Neural cell (in vitro differentiated cells): ENCODE measurements at regions not wholly inside any gene's neighbourhood (a gene's known extent, or its start where the extent isn't known, plus 50 kb on each side); places are given as distances from the start of the nearest gene placed in this dataset.

Source experiments
- H2AFZ ChIP-seq: fragments of 200-600, 300-800 bp; sonication (generic), shearing (Covaris generic); 2 replicates; pipeline ENCODE4 v1.6.0; 2014; ENCODE audit warnings: low read depth, mild to moderate bottlenecking, antibody characterized with exemption, low read length, moderate library complexity
- H3F3A ChIP-seq: fragments of 200-600 bp; shearing (Covaris generic); 2 replicates; pipeline ENCODE4 v1.6.1; 2016; ENCODE audit warnings: mild to moderate bottlenecking, moderate library complexity, mixed read lengths, antibody characterized with exemption, low read length; ENCODE audit not compliant: insufficient read depth, poor library complexity, severe bottlenecking
- H3K27ac ChIP-seq: fragments of 200-600, 300-800 bp; sonication (generic), shearing (Covaris generic); 2 replicates; pipeline ENCODE4 v1.5.1; 2014; ENCODE audit warnings: mild to moderate bottlenecking, low read length, moderate library complexity
- H3K27me3 ChIP-seq: fragments of 300-800, 200-600 bp; sonication (generic), shearing (Covaris generic); 2 replicates; pipeline ENCODE4 v1.6.0; 2014; ENCODE audit warnings: mild to moderate bottlenecking, low read depth, low read length, moderate library complexity; ENCODE audit not compliant: insufficient read depth
- H3K36me3 ChIP-seq: fragments of 300-800, 200-600 bp; sonication (generic), shearing (Covaris generic); 2 replicates; pipeline ENCODE4 v1.5.1; 2014; ENCODE audit warnings: mild to moderate bottlenecking, antibody characterized with exemption, low read length, moderate library complexity; ENCODE audit not compliant: insufficient read depth
- H3K4me2 ChIP-seq: fragments of 300-800, 200-600 bp; sonication (generic), shearing (Covaris generic); 2 replicates; pipeline ENCODE4 v1.6.0; 2014; ENCODE audit warnings: mild to moderate bottlenecking, low read length
- H3K4me3 ChIP-seq: fragments of 300-800, 200-600 bp; sonication (generic), shearing (Covaris generic); 2 replicates; pipeline ENCODE4 v1.5.1; 2014; ENCODE audit warnings: mild to moderate bottlenecking, low read length, moderate library complexity
- H3K79me2 ChIP-seq: fragments of 200-600 bp; shearing (Covaris generic); replicated peaks from 2 replicates; pipeline ENCODE4 v1.6.0; 2014; ENCODE audit warnings: mild to moderate bottlenecking, low read length, moderate library complexity; ENCODE audit not compliant: insufficient read depth
- H3K9ac ChIP-seq: fragments of 300-800, 200-600 bp; sonication (generic), shearing (Covaris generic); 2 replicates; pipeline ENCODE4 v1.6.1; 2016; ENCODE audit warnings: mild to moderate bottlenecking, low read length, mixed read lengths
- H3K9me2 ChIP-seq: fragments of 200-600 bp; shearing (Covaris generic); 2 replicates; pipeline ENCODE4 v1.6.1; 2016; ENCODE audit warnings: mild to moderate bottlenecking, low read length, mixed read lengths; ENCODE audit not compliant: insufficient read depth
- H3K9me3 ChIP-seq: fragments of 200-600, 300-800 bp; sonication (generic), shearing (Covaris generic); 2 replicates; pipeline ENCODE4 v1.6.1; 2016; ENCODE audit warnings: mild to moderate bottlenecking, mixed run types, low read length, moderate library complexity, mixed read lengths
- H4K20me1 ChIP-seq: fragments of 200-600 bp; shearing (Covaris generic); 2 replicates; pipeline ENCODE4 v1.6.1; 2016; ENCODE audit warnings: mild to moderate bottlenecking, mixed run types; ENCODE audit not compliant: insufficient read depth
- EP300 ChIP-seq: fragments of 450-650 bp; conservative IDR thresholded peaks from 2 replicates; pipeline ENCODE4 v1.6.1; 2014; ENCODE audit warnings: antibody characterized with exemption, mild to moderate bottlenecking, moderate library complexity; ENCODE audit not compliant: poor library complexity, severe bottlenecking
- EZH2 ChIP-seq: fragments of 200-600, 300-800 bp; shearing (Covaris generic), sonication (generic); IDR thresholded peaks from 2 replicates; pipeline ENCODE4 v1.6.1; 2014; ENCODE audit warnings: antibody characterized with exemption, low read length, borderline replicate concordance, mild to moderate bottlenecking; ENCODE audit not compliant: insufficient read depth, poor library complexity, severe bottlenecking
- MXI1 ChIP-seq: fragments of 450-650 bp; conservative IDR thresholded peaks from 2 replicates; pipeline ENCODE4 v1.6.1; 2014; ENCODE audit warnings: antibody characterized with exemption, mild to moderate bottlenecking; ENCODE audit not compliant: poor library complexity, severe bottlenecking
- POLR2AphosphoS5 ChIP-seq: IDR thresholded peaks from 2 replicates; pipeline ENCODE4 v1.6.1; 2012
- RAD21 ChIP-seq: fragments of 450-650 bp; conservative IDR thresholded peaks from 2 replicates; pipeline ENCODE4 v1.6.1; 2014; ENCODE audit warnings: antibody characterized with exemption, mild to moderate bottlenecking, moderate library complexity
- REST ChIP-seq: IDR thresholded peaks from 2 replicates; pipeline ENCODE4 v1.6.1; 2012; ENCODE audit warnings: borderline replicate concordance
- SMC3 ChIP-seq: fragments of 450-650 bp; conservative IDR thresholded peaks from 2 replicates; pipeline ENCODE4 v1.6.1; 2014; ENCODE audit warnings: antibody characterized with exemption, mild to moderate bottlenecking, moderate library complexity; ENCODE audit not compliant: poor library complexity
- TAF1 ChIP-seq: IDR thresholded peaks from 2 replicates; pipeline ENCODE4 v1.6.1; 2012; ENCODE audit warnings: low read depth
- TF ChIP-seq, protein P1 (sequence below): fragments of 450-650 bp; IDR thresholded peaks from 2 replicates; pipeline ENCODE4 v1.5.1; 2014; ENCODE audit warnings: antibody characterized with exemption, mild to moderate bottlenecking, moderate library complexity; ENCODE audit not compliant: poor library complexity, severe bottlenecking

GRCh38 chr7:114255404-114255841, 159.2 kb upstream of the FOXP2 start:
- H3K4me2 ChIP-seq: no peak overlapping the region
- no peaks in the 10 kb centered on the region for H3K79me2 ChIP-seq
- H3K27ac ChIP-seq: no peak overlapping the region
- H3K36me3 ChIP-seq: no peaks in the 10 kb centered on the region
- no peaks in the 10 kb centered on the region for H4K20me1 ChIP-seq
- H3K4me3 ChIP-seq: no peak overlapping the region
- H3K9me2 ChIP-seq: no peaks in the 10 kb centered on the region
- H3K9ac ChIP-seq: no peak overlapping the region
- H3F3A ChIP-seq: no peaks in the 10 kb centered on the region
- H3K27me3 ChIP-seq: no peaks in the 10 kb centered on the region
- H3K9me3 ChIP-seq: no peaks in the 10 kb centered on the region
- no peak for TF ChIP-seq TAF1
- TF ChIP-seq EP300: no peak
- TF ChIP-seq SMC3: no peak
- no peak for TF ChIP-seq POLR2AphosphoS5
- TF ChIP-seq REST: no peak
- no peak for TF ChIP-seq RAD21
- TF ChIP-seq EZH2: no peak
- no peak for TF ChIP-seq MXI1
- TF ChIP-seq, protein P1, sequence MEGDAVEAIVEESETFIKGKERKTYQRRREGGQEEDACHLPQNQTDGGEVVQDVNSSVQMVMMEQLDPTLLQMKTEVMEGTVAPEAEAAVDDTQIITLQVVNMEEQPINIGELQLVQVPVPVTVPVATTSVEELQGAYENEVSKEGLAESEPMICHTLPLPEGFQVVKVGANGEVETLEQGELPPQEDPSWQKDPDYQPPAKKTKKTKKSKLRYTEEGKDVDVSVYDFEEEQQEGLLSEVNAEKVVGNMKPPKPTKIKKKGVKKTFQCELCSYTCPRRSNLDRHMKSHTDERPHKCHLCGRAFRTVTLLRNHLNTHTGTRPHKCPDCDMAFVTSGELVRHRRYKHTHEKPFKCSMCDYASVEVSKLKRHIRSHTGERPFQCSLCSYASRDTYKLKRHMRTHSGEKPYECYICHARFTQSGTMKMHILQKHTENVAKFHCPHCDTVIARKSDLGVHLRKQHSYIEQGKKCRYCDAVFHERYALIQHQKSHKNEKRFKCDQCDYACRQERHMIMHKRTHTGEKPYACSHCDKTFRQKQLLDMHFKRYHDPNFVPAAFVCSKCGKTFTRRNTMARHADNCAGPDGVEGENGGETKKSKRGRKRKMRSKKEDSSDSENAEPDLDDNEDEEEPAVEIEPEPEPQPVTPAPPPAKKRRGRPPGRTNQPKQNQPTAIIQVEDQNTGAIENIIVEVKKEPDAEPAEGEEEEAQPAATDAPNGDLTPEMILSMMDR: no peak
- no peak overlapping the region for H2AFZ ChIP-seq

GRCh38 chr7:114243646-114244045, 171.0 kb upstream of the FOXP2 start:
- H2AFZ ChIP-seq: no peak overlapping the region
- no peak overlapping the region for H3K9ac ChIP-seq
- no peaks in the 10 kb centered on the region for H3K79me2 ChIP-seq
- no peaks in the 10 kb centered on the region for H3K36me3 ChIP-seq
- no peaks in the 10 kb centered on the region for H3F3A ChIP-seq
- H3K4me2 ChIP-seq: no peak overlapping the region
- no peaks in the 10 kb centered on the region for H3K9me2 ChIP-seq
- H4K20me1 ChIP-seq: no peaks in the 10 kb centered on the region
- no peak overlapping the region for H3K27ac ChIP-seq
- H3K9me3 ChIP-seq: no peaks in the 10 kb centered on the region
- no peaks in the 10 kb centered on the region for H3K27me3 ChIP-seq
- H3K4me3 ChIP-seq: no peak overlapping the region
- TF ChIP-seq EP300: no peak
- TF ChIP-seq, protein P1: no peak
- no peak for TF ChIP-seq TAF1
- no peak for TF ChIP-seq RAD21
- no peak for TF ChIP-seq REST
- no peak for TF ChIP-seq EZH2
